Hepatocyte (in vitro differentiated cells): ENCODE measurements at regions not wholly inside any gene's neighbourhood (a gene's known extent, or its start where the extent isn't known, plus 50 kb on each side); places are given as distances from the start of the nearest gene placed in this dataset.
A peak's percentile ranks its signal among the peaks of the same experiment; 100 is the strongest.

ENCODE experiments used
- DNase-seq: peaks from one replicate; pipeline ENCODE4 v3.0.0-alpha.2; 2016; ENCODE audit warnings: low spot score
- H2AFZ ChIP-seq: fragments of 200-600 bp; sonication (generic); 2 replicates; pipeline ENCODE4 v1.6.0; 2016; ENCODE audit warnings: antibody characterized with exemption, mild to moderate bottlenecking
- H3K27ac ChIP-seq: fragments of 200-600 bp; sonication (generic); 2 replicates; pipeline ENCODE4 v1.5.1; 2016; ENCODE audit warnings: mild to moderate bottlenecking
- H3K27me3 ChIP-seq: fragments of 200-600 bp; sonication (generic); 2 replicates; pipeline ENCODE4 v1.6.1; 2016
- H3K36me3 ChIP-seq: fragments of 200-600 bp; sonication (generic); replicated peaks from 2 replicates; pipeline ENCODE4 v1.5.1; 2016; ENCODE audit warnings: low read depth; ENCODE audit not compliant: insufficient read depth
- H3K4me1 ChIP-seq: fragments of 200-600 bp; sonication (generic); 2 replicates; pipeline ENCODE4 v1.5.1; 2016; ENCODE audit warnings: mild to moderate bottlenecking, moderate library complexity; ENCODE audit not compliant: insufficient read depth
- H3K4me2 ChIP-seq: fragments of 200-600 bp; sonication (generic); 2 replicates; pipeline ENCODE4 v1.6.0; 2016
- H3K4me3 ChIP-seq: fragments of 200-600 bp; sonication (generic); 2 replicates; pipeline ENCODE4 v1.5.1; 2016; ENCODE audit warnings: mild to moderate bottlenecking
- H3K79me2 ChIP-seq: fragments of 200-600 bp; sonication (generic); 2 replicates; pipeline ENCODE4 v1.6.0; 2017; ENCODE audit warnings: mild to moderate bottlenecking
- H3K9me2 ChIP-seq: fragments of 200-600 bp; sonication (generic); replicated peaks from 2 replicates; pipeline ENCODE4 v1.6.0; 2017; ENCODE audit warnings: mild to moderate bottlenecking; ENCODE audit not compliant: insufficient read depth
- H3K9me3 ChIP-seq: fragments of 200-600 bp; sonication (generic); 2 replicates; pipeline ENCODE4 v1.5.1; 2016; ENCODE audit warnings: low read depth, mild to moderate bottlenecking
- H4K20me1 ChIP-seq: fragments of 200-600 bp; sonication (generic); 2 replicates; pipeline ENCODE4 v1.6.0; 2016; ENCODE audit warnings: mild to moderate bottlenecking; ENCODE audit not compliant: insufficient read depth, poor library complexity, severe bottlenecking
- CTCF ChIP-seq: fragments of 200-600 bp; sonication (generic); IDR thresholded peaks from 2 replicates; pipeline ENCODE4 v1.5.1; 2016; ENCODE audit warnings: antibody characterized with exemption, mild to moderate bottlenecking; ENCODE audit not compliant: poor library complexity
- EZH2 ChIP-seq: fragments of 200-600 bp; sonication (generic); IDR thresholded peaks from 2 replicates; pipeline ENCODE4 v1.6.1; 2016; ENCODE audit warnings: antibody characterized with exemption, mild to moderate bottlenecking, borderline replicate concordance
- EZH2phosphoT487 ChIP-seq: fragments of 200-600 bp; sonication (generic); IDR thresholded peaks from one replicate; pipeline ENCODE4 v1.6.1; 2018; ENCODE audit warnings: antibody characterized with exemption, mild to moderate bottlenecking, low read depth, moderate library complexity; ENCODE audit not compliant: unreplicated experiment, severe bottlenecking
- WGBS: methylation state at CpG from one replicate; pipeline ENCODE4 v1.1.6; 2016; ENCODE audit warnings: low lambda C conversion rate; ENCODE audit errors: missing lambda C conversion rate; 5-methylcytosine and 5-hydroxymethylcytosine counted together

GRCh38 chr13:76053181-76053580 lies 417.1 kb downstream of the LMO7 start:
- peaks cover 7% of the 10 kb centered on the region for H3K4me1 ChIP-seq
- H3K9me2 ChIP-seq: no peaks in the 10 kb centered on the region
- no peak overlapping the region for H2AFZ ChIP-seq
- no peaks in the 10 kb centered on the region for H3K79me2 ChIP-seq
- H3K4me3 ChIP-seq: no peak overlapping the region
- no peak overlapping the region for H3K4me2 ChIP-seq
- DNase-seq: no peak
- WGBS: 68% methylated on average over 1 of the region's 1 CpG
- H4K20me1 ChIP-seq: no peaks in the 10 kb centered on the region
- H3K36me3 ChIP-seq: no peaks in the 10 kb centered on the region
- no peak overlapping the region for H3K27ac ChIP-seq
- no peaks in the 10 kb centered on the region for H3K27me3 ChIP-seq
- H3K9me3 ChIP-seq: no peaks in the 10 kb centered on the region
- no peak for TF ChIP-seq EZH2

GRCh38 chr13:76049376-76049746 lies 413.2 kb downstream of the LMO7 start:
- Histone ChIP-seq H3K4me2 (peak overlapping the region; percentile 59), H3K36me3 (no peaks in the 10 kb centered on the region), H3K4me3 (no peak overlapping the region), H3K4me1 (peaks cover 7% of the 10 kb centered on the region), H2AFZ (no peak overlapping the region), H3K79me2 (no peaks in the 10 kb centered on the region), H4K20me1 (no peaks in the 10 kb centered on the region), H3K27ac (no peak overlapping the region), H3K9me2 (no peaks in the 10 kb centered on the region), H3K27me3 (no peaks in the 10 kb centered on the region), H3K9me3 (no peaks in the 10 kb centered on the region)
- 60% methylated on average over 1 of the region's 1 CpG for WGBS
- no peak for DNase-seq
- TF ChIP-seq EZH2phosphoT487 (no peak), CTCF (no peak), EZH2 (no peak)

- peak; percentile 7 for DNase-seq
- no peaks in the 10 kb centered on the region for H3K79me2 ChIP-seq
- TF ChIP-seq CTCF: no peak
- no peak for TF ChIP-seq EZH2
- no peak for TF ChIP-seq EZH2phosphoT487
- no peaks in the 10 kb centered on the region for H3K27me3 ChIP-seq
- peaks cover 7% of the 10 kb centered on the region for H3K4me1 ChIP-seq
- H3K27ac ChIP-seq: no peak overlapping the region
- H3K36me3 ChIP-seq: no peaks in the 10 kb centered on the region
- 54% methylated on average over 3 of the region's 3 CpGs for WGBS
- no peak overlapping the region for H2AFZ ChIP-seq
- H3K4me3 ChIP-seq: no peak overlapping the region
- H3K9me2 ChIP-seq: no peaks in the 10 kb centered on the region
- no peaks in the 10 kb centered on the region for H3K9me3 ChIP-seq
- H3K4me2 ChIP-seq: peak overlapping the region; percentile 59
- no peaks in the 10 kb centered on the region for H4K20me1 ChIP-seq
These were observed 412.7 kb downstream of the LMO7 start for GRCh38 chr13:76048675-76049375.

- no peak for DNase-seq
These were observed 412.0 kb downstream of the LMO7 start for GRCh38 chr13:76048131-76048530.

More at GRCh38 chr13:76048131-76048530, 412.0 kb downstream of the LMO7 start:
- Histone ChIP-seq H3K4me1 (peaks cover 7% of the 10 kb centered on the region), H3K36me3 (no peaks in the 10 kb centered on the region), H3K4me3 (no peak overlapping the region), H3K9me2 (no peaks in the 10 kb centered on the region), H3K27me3 (no peaks in the 10 kb centered on the region), H4K20me1 (no peaks in the 10 kb centered on the region), H3K27ac (no peak overlapping the region), H3K9me3 (no peaks in the 10 kb centered on the region), H3K79me2 (no peaks in the 10 kb centered on the region), H3K4me2 (no peak overlapping the region), H2AFZ (no peak overlapping the region)
- WGBS: 96% methylated on average over 3 of the region's 3 CpGs
- TF ChIP-seq CTCF (no peak), EZH2phosphoT487 (no peak), EZH2 (no peak)
